Right renal pelvis (tissue), 4 donors: ENCODE measurements at regions not wholly inside any gene's neighbourhood (a gene's known extent, or its start where the extent isn't known, plus 50 kb on each side); places are given as distances from the start of the nearest gene placed in this dataset.

ENCODE experiments used
- DNase-seq, 4 donors: peaks; one replicate each; pipeline ENCODE4 v3.0.0-alpha.2; 2013; ENCODE audit warnings: low read depth in 4 of 4, low spot score in 3 of 4, missing footprints in 1 of 4

DNA sequence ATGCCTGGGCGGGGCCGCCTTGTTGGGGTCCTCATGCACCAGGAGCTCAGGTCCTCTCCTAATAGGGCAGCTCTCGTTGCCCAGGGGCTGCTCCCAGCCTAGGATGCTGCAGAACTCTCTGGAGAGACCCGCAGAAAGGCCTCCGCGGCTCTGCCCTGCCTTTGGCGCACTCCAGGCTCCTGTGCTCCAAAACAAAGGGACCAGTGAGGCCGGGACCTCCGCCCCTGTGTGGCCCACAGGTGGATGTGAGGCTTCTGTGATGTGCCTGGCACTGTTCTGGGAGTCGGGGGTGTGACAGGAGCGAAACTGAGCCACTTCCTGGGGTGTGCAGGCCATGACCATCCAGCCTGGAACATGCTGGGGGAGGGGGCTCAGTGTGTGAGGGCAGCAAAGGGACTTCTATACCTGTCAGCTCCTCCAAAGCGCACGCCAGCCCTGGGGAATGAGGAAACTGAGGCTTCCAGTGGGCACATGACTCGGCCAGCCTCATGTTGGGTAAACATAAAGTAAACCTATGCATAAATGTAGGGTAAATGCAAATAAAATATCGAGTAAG is 153.2 kb downstream of the IRF8 start:
- DNase-seq: no peak

DNA sequence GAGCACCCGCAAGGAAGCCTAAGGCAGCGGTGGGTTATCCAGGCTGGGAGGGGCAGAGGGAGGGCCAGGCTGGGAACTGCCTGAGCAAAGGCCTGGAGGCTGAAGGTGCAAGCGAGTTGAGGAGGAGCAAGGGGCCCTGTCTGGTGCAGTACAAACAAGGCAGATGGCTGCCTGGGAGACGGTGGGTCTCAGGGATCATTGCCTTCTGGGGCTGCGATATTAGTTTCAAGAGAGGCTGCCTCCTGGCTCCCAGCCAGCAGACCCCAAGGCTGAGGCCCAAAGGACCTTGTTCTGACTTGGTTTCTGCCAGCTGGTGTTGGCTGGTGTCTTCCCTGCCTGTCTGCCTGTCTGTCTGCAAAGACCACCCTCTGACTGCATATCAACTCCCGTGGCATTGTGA is 154.0 kb downstream of the IRF8 start:
- no peak for DNase-seq

DNA sequence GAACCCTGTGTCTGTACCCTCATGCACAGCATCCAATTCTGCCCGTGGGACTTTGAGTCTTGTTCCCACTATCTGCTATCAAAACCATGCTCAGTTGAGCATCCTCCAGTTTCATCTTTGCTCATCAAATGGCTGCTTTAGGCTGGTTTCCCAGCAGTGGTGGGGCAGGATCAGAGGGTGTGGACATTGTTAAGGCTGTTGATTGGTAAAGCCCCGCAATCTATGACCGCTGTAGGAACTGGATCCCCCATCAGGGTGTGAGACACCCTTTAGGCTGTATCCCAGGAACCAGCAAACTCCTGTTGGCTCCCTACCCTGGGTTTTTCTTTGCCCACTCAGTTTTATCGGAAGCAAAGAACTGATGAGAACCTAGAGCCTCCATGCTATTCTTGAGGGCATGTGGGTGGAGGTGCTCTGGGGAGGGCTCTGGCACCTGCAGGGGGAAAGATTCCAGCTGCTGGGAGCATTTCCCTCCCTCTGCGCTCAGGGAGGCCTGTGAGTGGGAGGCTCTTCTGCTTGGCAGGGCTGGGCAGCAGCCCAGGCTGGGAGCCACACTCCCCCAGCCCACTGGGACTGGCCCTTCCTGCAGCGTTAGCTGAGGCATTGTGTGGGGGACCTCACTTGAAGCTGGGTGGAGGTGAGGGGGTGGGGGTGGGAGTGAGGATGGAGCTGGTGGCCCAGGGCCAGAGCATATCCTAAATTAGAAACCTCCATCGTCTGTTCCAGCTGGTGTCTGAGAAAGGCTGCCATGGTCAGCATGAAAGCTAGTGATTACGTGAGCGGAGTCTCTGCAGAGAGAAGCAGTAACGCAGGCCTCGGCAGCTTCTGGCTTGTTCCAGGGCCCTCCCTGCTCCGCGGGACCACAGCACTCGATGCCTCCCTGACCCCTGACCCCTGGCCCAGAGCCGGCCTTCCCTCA is 160.6 kb downstream of the IRF8 start:
- no peak for DNase-seq

DNA sequence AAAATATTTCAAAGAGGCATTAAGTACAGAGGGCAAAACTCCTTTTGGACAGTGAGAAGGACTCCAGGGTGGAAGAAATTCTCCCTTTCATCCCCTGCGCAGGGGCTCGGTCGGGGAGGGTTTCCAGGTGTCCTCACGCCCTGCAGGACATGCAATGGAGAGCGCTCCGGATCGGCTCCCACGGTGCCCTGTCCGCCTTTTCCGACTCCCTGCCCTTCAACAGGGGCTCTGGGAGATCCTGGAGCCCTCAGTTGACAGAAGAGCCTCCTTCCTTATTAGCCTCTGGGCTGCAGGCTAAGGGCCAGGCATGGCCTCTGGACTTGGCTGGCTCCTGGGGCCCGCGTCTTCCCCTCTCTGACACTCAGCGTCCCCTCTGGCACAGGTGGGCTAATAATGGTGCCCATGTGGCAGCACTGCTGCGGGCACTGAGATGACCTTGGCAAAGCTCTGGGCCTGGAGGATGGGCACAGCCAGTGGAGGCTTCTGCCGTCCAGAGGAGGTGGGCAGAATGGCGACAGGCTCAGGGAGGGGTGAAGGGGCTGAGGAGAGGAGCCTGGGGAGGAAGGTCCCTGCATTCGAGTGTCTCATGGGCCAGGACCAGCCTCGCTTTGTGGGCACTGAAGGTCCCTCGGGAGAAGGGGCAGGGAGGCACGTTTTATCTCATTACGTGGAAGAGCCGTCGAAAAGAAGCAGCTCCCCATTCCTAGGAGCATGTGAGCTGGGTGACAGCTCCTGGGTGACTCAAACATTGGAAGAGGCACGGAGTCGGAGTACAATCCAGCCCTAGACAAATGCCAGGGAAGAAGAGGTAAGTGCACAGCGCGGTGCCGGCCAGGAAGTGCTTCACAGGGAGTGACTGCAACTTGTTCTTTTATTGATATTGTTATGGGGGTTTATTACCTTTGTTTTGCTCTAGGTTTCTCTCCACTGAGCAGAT is 161.7 kb downstream of the IRF8 start:
- no peak for DNase-seq

DNA sequence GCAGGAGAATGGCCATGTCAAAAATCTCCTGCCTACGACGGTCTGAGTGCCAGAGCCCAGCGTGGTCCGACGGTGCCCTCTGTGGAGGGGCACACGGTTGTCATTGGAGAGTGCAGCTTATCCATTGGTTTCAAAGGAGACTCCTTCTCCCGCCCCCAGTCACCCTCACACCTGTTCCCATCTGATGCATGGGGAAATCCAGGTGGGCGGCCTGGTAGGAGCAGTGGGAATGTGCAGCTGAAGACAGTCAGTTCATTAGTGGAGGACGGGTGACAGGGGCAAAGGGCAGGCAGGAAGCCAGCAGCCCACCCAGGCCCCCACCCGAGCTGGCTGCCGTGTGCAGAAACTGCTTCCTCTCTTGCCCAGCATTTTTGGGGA is 162.3 kb downstream of the IRF8 start:
- no peak for DNase-seq

DNA sequence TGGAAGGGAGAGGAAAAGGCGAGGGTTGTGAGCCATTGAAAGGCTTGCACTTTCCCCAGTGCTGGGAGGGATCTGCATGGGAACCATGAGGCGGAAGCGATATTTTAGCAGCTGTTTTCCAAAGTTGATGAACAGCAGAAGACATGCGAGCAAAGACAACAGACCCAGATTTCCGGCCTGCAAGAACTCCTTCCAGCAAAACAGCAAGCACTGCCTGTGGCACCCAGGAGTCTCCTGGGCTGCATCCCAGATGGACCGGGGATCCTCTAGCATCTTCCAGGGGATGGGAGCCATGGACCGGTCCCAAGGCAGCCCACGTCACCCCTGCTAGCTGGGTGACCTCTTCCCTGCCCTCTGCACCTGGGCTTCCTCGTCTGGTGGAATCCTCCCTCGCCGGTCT is 162.8 kb downstream of the IRF8 start:
- no peak for DNase-seq

DNA sequence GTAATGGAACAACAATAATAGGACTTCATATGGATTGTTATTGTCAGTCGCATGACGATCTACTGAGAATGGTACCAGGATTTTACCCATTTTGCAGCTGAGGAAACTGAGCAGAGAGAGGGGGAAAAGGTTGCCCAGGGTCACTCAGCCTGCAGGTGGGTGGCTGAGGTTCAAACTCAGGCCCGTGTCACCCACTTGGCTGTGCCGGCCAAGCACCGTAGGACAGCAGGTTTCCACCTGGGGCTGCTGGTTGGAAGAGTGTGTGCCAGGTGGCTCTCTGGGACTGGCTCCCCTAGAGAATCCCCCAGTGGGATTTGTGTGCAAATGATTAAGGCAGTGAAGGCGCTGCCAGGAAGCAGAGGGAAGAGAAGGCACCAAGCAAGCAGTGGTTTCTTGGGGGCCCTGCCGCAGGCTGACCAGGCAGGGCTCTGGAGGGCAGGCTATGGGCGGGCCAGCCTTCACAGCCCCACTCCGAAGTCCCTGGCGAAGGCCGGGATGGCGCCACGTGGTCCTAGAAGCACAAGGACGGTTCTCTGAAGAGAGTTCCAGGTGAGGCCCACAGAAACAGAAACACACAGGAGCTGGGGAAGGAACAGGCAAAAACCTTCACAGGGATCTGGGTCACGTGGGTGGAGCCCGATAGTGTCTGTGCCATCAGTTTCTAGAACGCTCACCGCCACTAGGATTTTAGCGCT is 163.5 kb downstream of the IRF8 start:
- no peak for DNase-seq

DNA sequence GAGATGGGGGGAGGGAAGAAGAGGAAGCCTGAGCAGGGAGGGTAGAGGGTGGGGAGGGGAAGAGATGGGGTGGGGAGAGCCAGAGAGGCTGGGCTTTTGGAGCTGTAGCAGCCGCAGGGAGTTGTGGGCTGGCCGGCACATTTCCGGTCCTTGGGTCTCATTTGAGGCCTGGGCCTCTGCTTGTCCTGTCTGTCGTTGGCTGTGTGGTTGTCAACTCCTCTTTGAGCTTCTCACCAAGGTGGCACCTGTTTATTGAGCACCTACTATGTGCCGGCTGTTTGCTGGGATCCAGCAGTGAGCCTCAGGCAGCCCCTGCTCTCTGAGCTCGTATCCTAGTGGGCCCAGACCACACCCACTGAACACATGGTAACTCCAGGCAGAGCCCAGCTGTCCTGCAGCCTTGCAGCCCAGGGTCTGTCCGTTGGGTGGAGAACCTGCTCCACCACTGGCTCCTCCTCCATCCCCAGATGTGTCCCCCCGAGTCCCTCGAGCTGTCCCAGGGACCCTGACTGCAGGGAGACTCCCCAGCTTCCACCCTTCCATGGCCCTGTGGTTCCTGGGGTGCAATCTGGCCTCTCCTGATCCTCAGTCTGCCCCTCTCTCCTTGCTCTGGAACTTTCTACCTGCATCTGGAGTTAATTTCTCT is 164.9 kb downstream of the IRF8 start:
- no peak for DNase-seq

DNA sequence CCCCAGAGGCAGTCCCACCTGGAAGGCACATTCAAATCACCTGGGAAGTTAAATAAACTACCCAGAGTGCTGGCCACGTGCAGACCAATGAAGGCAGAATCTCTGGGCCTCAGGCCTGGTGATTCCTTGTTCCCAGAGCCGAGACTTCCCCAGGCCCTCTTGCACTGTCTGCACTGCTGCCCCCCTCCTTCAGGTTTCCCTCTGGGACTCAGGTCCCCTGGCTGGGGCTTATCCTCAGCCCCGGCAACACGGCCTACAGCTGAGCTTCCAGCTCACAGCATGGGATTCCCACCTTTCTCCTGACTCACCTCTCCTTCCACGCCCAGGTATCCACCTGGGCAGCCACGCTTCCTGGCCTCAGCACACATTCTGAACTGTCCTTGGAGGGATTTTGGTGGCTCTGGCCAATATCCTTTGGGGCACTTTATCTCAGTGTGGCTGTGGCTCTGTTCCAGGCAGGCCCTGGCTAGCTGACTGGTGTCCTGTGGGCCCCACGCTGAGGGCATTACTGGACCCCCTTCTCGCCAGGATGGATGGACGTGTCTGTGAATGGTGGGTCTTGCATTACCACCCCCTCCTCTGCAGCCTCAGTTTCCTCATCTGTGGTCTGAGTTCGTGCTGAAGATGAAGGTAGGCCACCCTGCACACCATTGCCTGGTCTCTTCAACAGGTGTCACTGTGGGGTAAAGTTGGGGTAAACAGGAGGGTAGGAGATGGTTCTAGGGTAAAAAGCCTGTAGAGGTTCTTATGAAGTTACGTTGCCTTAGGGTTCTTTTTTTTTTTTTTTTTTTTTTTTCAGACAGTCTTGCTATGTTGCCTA is 165.7 kb downstream of the IRF8 start:
- DNase-seq: no peak

DNA sequence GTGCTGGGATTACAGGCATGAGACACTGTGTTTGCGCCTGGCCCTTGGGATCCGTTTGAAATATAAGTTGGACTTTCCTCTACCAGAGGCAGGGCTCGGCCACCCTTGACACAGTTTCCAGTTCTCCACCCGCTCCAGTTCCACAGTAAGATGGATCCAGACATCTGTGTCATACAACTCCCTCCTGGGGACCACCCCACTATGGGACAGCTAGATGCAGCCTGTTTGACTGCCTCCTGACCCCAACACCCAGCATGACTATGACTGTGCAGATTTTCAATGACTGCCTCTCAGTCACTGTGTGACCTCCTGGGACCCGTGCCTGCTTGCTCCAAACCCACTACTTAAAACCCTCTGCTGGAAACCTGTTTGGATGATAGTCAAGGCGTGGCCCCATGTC is 166.7 kb downstream of the IRF8 start:
- DNase-seq: no peak

DNA sequence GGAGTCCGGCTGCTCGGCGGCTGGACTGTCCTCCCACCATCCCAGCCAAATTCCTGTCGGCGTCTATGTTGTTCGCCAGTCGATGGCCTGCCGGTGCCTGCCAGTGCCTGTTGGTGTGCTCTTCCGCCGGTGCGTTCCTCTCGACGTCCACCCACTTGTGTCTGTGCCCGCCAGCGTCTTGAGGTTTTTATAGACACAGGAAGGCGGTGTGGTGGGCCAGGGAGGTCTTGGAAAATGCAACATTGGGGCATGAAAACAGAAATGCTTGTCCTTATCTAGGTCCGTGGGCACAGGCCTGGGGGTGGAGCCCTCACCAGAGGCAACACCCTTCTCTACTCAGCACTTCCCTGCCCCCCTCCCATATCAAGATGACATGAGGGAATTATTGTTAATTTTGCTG is 167.8 kb downstream of the IRF8 start:
- no peak for DNase-seq

DNA sequence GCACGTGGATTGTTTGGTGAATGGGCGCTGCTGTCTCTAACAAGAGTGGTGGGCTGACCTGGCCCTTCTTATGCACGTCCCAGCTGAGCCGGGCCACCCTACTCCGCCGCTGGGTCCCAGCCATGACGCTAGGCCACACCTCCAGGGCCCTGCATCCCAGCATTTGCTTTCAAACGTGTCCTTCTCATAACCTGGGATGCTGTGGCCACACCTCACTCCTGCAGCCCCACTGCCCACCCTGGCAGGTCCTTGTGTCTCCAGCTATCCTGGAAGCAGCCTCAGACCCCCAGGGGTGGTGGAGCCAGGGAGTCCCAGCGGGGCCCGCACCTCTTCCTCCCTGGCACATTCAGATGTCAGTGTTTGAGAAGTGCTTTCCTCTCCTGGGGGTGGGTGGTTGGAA is 168.6 kb downstream of the IRF8 start:
- no peak for DNase-seq

DNA sequence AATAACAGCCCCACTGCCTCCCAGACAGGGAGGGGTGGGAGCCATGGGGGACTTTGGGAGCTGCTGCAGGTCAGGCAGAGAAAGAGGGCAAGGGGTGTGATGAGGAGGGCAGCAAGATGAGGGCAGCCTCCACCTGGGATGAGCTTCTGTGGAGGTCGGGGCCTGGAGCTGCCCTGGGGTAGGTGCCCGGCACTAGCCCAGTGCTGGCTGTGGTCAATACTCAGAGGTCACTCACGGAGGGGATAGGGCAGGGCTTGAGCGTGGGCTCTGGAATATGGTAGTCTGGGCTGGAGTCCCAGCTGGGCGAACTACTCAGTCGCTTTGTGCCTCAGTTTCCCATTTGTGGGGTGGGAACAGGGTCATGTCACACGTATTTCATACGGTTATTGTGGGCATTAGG is 169.0 kb downstream of the IRF8 start:
- no peak for DNase-seq

DNA sequence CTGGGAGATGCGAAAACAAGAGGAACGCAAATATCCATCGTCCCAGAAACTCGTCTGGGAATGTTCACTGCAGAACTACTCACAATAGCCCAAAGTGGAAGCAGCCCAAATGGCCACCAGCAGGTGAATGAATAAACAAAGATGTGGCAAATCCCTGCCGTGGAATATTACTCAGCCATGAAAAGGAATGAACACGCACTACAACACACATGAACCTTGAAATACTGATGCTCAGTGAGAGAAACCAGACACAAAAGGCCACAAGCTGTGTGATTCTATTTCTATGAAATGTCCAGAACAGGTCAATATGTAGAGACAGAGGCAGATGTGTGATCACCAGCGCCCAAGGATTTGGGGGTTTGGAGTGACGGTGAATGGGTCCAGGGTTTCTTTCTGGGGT is 169.8 kb downstream of the IRF8 start:
- no peak for DNase-seq

DNA sequence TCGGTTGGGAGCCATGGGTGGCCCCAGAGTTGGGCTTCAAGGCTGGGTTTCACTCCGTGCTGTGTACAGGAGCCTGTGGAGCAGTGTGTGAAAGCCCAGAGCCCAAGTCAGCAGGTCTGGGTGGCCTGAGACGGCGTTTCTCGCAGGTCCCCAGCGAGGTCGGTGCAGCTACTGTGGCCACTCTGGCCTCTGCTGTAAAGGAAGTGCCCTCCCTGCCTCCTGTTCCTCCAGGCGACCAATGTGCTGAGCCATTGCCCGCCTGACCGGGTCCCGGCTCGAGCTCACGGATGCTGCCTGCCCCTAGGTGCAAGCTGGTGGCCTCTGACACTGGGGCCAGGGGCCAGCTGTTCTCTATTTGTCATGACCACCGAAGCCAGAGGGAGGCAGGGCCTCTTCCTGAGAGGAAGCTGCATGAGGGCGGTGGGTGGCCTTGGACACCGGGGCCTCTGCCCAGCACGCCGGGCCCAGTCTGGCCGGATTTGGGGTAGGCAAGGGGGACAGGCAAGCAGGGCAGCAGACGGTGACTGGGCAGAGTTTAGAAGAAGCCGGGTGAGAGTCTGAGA is 170.9 kb downstream of the IRF8 start:
- no peak for DNase-seq

DNA sequence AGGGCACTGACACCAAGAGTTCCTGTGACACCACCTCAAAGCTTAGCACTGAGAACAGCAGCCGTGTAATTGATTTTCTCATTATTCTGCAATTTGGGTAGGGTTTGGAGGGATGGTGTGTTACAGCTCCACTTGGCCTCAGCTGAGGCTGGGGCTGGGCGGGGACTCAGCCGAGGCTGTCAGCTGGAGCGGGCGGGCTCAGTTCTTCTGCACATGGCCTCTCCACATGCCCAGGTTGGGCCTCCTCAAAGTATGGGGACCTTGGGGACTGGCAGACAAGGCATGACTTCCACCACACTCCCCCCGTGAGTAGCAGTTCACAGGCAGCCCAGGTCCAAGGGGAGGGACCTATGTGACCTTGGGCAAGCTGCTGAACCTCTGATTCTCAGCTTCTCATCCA is 171.5 kb downstream of the IRF8 start:
- no peak for DNase-seq

DNA sequence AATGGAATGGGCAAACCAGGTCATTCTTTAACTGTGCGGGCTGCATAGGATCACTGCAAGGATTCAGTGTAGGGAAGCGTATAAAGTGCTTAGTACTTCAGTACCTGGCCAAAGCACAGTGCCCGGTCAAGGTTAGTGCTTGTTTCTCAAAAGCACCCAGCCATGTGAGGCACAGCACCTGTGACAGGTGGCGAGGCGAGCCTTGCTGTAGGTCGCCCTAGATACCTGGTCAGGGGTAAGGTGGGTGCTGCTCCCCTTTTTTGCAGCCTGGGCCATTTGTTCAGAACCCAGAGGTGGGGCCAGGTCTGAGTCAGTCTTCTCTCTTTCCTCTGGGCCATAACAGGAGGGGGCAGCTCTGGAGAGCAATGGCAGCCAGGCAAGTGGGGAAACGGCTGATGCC is 172.0 kb downstream of the IRF8 start:
- DNase-seq: no peak

DNA sequence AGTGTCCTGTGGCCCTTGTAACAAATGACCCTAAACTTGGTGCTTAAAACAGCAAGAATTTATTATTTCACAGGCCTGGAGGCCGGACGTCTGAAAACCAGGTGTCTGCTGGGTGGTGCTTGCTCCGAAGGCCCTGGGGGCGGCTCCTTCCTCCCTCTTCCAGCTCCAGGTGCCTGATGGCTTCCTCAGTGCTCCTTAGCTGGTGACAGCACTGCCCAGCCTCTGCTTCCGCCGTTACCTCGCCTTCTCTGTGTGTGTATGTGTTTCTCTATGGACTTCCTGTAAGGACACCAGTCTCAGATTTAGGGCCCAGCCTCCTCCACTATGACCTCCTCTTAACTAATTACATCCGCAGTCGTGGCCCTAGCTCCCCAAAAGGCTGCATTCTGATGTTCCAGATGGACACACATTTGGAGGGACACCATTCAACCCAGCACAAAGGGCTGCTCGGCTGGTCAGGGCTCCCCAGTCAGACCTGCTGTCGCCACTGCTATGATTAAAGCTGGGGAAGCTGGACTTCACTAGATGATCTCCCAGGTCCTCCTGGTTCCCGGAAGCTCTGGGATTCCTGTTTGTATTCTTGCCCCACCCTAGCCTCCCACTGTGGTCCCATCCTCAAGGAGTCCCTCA is 172.8 kb downstream of the IRF8 start:
- no peak for DNase-seq
